Astrocyte (in vitro differentiated cells and primary cell): ENCODE measurements at regions not wholly inside any gene's neighbourhood (a gene's known extent, or its start where the extent isn't known, plus 50 kb on each side); places are given as distances from the start of the nearest gene placed in this dataset.

Experiments
- DNase-seq: peaks from one replicate; pipeline ENCODE4 v3.0.0-alpha.2; 2010; ENCODE audit warnings: low read depth
- FAIRE-seq: peaks from 2 replicates; lab custom pipeline; 2011; peaks lifted over from hg19 to GRCh38; lab: Jason Lieb, UNC
- H2AFZ ChIP-seq: 2 replicates; pipeline ENCODE4 v1.6.0; 2012; ENCODE audit warnings: low read depth, low read length, inconsistent platforms
- H3K27ac ChIP-seq: 2 replicates; pipeline ENCODE4 v1.5.1; 2011; ENCODE audit warnings: low read depth, low read length, inconsistent platforms
- H3K27me3 ChIP-seq: 2 replicates; pipeline ENCODE4 v1.6.0; 2011; ENCODE audit warnings: low read length, inconsistent platforms; ENCODE audit not compliant: insufficient read depth
- H3K36me3 ChIP-seq: 2 replicates; pipeline ENCODE4 v1.5.1; 2011; ENCODE audit warnings: low read length, inconsistent platforms; ENCODE audit not compliant: insufficient read depth
- H3K4me1 ChIP-seq: 2 replicates; pipeline ENCODE4 v1.5.1; 2011; ENCODE audit warnings: low read length, inconsistent platforms; ENCODE audit not compliant: insufficient read depth
- H3K4me2 ChIP-seq: 2 replicates; pipeline ENCODE4 v1.6.0; 2012; ENCODE audit warnings: low read length, inconsistent platforms
- H3K4me3 ChIP-seq: 2 replicates; pipeline ENCODE4 v1.5.1; 2011; ENCODE audit warnings: low read depth, mild to moderate bottlenecking, low read length, inconsistent platforms; ENCODE audit not compliant: insufficient read depth
- H3K79me2 ChIP-seq: 2 replicates; pipeline ENCODE4 v1.6.0; 2012; ENCODE audit warnings: mild to moderate bottlenecking, low read length, inconsistent platforms; ENCODE audit not compliant: insufficient read depth
- H3K9ac ChIP-seq: 2 replicates; pipeline ENCODE4 v1.6.0; 2012; ENCODE audit warnings: mild to moderate bottlenecking, low read length, inconsistent platforms
- H3K9me3 ChIP-seq: 2 replicates; pipeline ENCODE4 v1.5.1; 2012; ENCODE audit warnings: low read depth, mild to moderate bottlenecking, low read length, inconsistent platforms; ENCODE audit not compliant: insufficient read depth
- H4K20me1 ChIP-seq: 2 replicates; pipeline ENCODE4 v1.6.0; 2012; ENCODE audit warnings: low read length, inconsistent platforms; ENCODE audit not compliant: insufficient read depth
- H3K27ac Mint-ChIP-seq: one replicate; pipeline ENCODE4 v1.8.0; 2021; ENCODE audit warnings: mild to moderate bottlenecking, mixed read lengths; ENCODE audit not compliant: unreplicated experiment
- H3K27me3 Mint-ChIP-seq: one replicate; pipeline ENCODE4 v1.8.0; 2021; ENCODE audit warnings: low read depth, mixed read lengths; ENCODE audit not compliant: unreplicated experiment
- H3K36me3 Mint-ChIP-seq: one replicate; pipeline ENCODE4 v1.8.0; 2021; ENCODE audit warnings: low read depth, mixed read lengths; ENCODE audit not compliant: unreplicated experiment
- H3K4me1 Mint-ChIP-seq: one replicate; pipeline ENCODE4 v1.8.0; 2021; ENCODE audit warnings: low read depth, mixed read lengths; ENCODE audit not compliant: unreplicated experiment
- H3K4me3 Mint-ChIP-seq: one replicate; pipeline ENCODE4 v1.8.0; 2021; ENCODE audit warnings: mild to moderate bottlenecking, moderate library complexity, mixed read lengths; ENCODE audit not compliant: unreplicated experiment
- H3K9me3 Mint-ChIP-seq: one replicate; pipeline ENCODE4 v1.8.0; 2021; ENCODE audit warnings: mild to moderate bottlenecking, mixed read lengths; ENCODE audit not compliant: unreplicated experiment
- EZH2 ChIP-seq: IDR thresholded peaks from 2 replicates; pipeline ENCODE4 v1.6.1; 2012; ENCODE audit warnings: mild to moderate bottlenecking, low read length, inconsistent platforms; ENCODE audit not compliant: insufficient read depth
- TF ChIP-seq, protein P1 (sequence below): IDR thresholded peaks from 2 replicates; pipeline ENCODE4 v1.5.1; 2011; ENCODE audit warnings: low read depth, mild to moderate bottlenecking, inconsistent platforms, low read length, moderate library complexity; ENCODE audit not compliant: insufficient read depth

GRCh38 chr2:225794652-225795400 lies 395.3 kb downstream of the NYAP2 start:
- Histone ChIP-seq H3K27me3 (no peaks in the 10 kb centered on the region), H3K9ac (no peak overlapping the region), H3K4me2 (no peak overlapping the region), H2AFZ (no peak overlapping the region), H3K27ac (no peak overlapping the region), H3K9me3 (no peaks in the 10 kb centered on the region), H3K36me3 (no peaks in the 10 kb centered on the region), H4K20me1 (no peaks in the 10 kb centered on the region), H3K4me1 (no peaks in the 10 kb centered on the region), H3K4me3 (no peak overlapping the region), H3K79me2 (no peaks in the 10 kb centered on the region)
- Mint-ChIP-seq H3K27me3 (no peaks in the 10 kb centered on the region), H3K27ac (no peak overlapping the region), H3K36me3 (no peaks in the 10 kb centered on the region), H3K9me3 (no peaks in the 10 kb centered on the region), H3K4me1 (no peaks in the 10 kb centered on the region), H3K4me3 (no peak overlapping the region)
- FAIRE-seq (no peak), DNase-seq (no peak)
- no peak for TF ChIP-seq EZH2
- TF ChIP-seq, protein P1, sequence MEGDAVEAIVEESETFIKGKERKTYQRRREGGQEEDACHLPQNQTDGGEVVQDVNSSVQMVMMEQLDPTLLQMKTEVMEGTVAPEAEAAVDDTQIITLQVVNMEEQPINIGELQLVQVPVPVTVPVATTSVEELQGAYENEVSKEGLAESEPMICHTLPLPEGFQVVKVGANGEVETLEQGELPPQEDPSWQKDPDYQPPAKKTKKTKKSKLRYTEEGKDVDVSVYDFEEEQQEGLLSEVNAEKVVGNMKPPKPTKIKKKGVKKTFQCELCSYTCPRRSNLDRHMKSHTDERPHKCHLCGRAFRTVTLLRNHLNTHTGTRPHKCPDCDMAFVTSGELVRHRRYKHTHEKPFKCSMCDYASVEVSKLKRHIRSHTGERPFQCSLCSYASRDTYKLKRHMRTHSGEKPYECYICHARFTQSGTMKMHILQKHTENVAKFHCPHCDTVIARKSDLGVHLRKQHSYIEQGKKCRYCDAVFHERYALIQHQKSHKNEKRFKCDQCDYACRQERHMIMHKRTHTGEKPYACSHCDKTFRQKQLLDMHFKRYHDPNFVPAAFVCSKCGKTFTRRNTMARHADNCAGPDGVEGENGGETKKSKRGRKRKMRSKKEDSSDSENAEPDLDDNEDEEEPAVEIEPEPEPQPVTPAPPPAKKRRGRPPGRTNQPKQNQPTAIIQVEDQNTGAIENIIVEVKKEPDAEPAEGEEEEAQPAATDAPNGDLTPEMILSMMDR = no peak

DNA sequence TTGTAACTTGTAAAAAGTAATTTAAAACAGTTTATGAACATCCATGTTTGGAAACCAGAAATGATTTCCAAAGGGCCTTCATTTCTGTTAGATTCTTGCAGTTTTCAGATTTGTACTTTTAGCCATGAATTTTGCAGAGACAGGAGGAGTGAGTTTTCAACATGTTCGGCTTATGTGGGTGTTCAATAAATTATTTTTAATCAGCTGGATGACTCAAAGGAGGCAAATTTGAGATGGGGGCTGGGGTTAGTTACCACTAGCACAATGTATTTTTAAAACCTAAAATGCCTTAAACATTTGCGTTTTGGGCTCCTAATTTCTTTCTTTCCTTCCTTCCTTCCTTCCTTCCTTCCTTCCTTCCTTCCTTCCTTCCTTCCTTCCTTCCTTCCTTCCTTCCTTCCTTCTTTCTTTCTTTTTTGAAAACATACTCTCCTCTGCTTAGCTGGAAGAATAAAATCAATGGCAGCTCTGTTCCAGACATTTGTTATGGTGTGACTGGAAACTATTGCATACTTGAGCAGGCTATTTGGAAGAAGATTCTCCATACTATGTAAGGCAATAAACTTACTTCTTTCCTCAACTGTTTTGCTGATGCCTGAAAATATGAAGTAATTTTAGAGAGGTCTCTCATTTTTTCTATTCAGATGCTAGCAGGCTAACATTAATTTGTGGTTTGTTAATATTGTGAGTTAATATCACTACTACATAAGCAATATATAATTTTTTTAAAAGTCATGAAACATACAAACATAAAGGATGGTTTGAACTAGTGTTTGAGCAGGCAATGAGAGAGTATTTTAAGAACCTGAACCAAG lies 394.4 kb downstream of the NYAP2 start:
- Histone ChIP-seq H3K36me3 (no peaks in the 10 kb centered on the region), H3K4me1 (no peaks in the 10 kb centered on the region), H3K27ac (no peak overlapping the region), H3K27me3 (no peaks in the 10 kb centered on the region), H2AFZ (no peak overlapping the region), H4K20me1 (no peaks in the 10 kb centered on the region), H3K4me3 (no peak overlapping the region), H3K4me2 (no peak overlapping the region), H3K9ac (no peak overlapping the region), H3K79me2 (no peaks in the 10 kb centered on the region), H3K9me3 (no peaks in the 10 kb centered on the region)
- H3K27me3 Mint-ChIP-seq = no peaks in the 10 kb centered on the region
- DNase-seq (no peak), FAIRE-seq (no peak)
- H3K9me3 Mint-ChIP-seq = no peaks in the 10 kb centered on the region
- H3K27ac Mint-ChIP-seq = no peak overlapping the region
- TF ChIP-seq EZH2 = no peak
- TF ChIP-seq, protein P1 = no peak
- no peaks in the 10 kb centered on the region for H3K36me3 Mint-ChIP-seq
- H3K4me3 Mint-ChIP-seq = no peak overlapping the region
- H3K4me1 Mint-ChIP-seq = no peaks in the 10 kb centered on the region
